ENCODE measurements at regions not wholly inside any gene's neighbourhood (a gene's known extent, or its start where the extent isn't known, plus 50 kb on each side); places are given as distances from the start of the nearest gene placed in this dataset.
A peak's percentile ranks its signal among the peaks of the same experiment; 100 is the strongest.

DNA sequence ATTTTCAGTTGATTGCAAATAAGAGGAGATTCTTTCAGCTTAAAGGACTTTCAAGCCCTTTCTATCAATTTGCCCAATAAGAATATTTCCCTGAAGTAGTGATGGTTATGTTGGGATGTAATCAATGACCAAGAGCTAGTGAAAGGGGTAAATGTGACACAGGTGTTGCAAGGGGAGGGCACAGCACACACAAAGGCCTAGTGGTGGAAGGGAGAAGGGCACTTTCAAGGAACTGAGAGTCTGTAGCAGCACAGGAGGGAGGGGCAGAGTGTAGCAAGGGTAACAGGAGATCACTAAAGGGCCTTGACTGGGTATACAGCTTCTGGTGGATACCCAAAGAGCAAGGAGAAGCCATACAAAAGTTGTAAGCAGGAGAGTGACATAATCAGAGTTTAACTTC, 217.8 kb upstream of the ARHGEF26 start:
- no peak overlapping the region for H3K27ac ChIP-seq (ENCODE audit: low read depth, low read length)
- H2AFZ ChIP-seq (ENCODE audit: low read depth, low read length, poor library complexity, severe bottlenecking), result no peak overlapping the region
- H3K79me2 ChIP-seq (ENCODE audit: insufficient read depth, low read length), result no peaks in the 10 kb centered on the region
- H3K27me3 ChIP-seq (ENCODE audit: insufficient read depth, low read length), result no peaks in the 10 kb centered on the region
- no peaks in the 10 kb centered on the region for H4K20me1 ChIP-seq (ENCODE audit: insufficient read depth)
- H3K36me3 ChIP-seq (ENCODE audit: control insufficient read depth in 1 of 2, insufficient read depth in 2 of 2, low read length in 2 of 2), result no peaks in the 10 kb centered on the region
- TF ChIP-seq EZH2 (IDR thresholded peaks at IDR 0.05) (no peak), CTCF (IDR thresholded peaks at IDR 0.05 in 2 of 3, conservative IDR thresholded peaks at IDR 0.05 in 1 of 3; ENCODE audit: borderline replicate concordance in 1 of 3, insufficient read depth in 1 of 3, low read depth in 2 of 3, low read length in 2 of 3) (peak in 2 of 3 experiments; percentile 56; a peak in 4 of 6 replicates)
- ATAC-seq (peak; percentile 97), DNase-seq (ENCODE audit: low read depth, low spot score) (no peak)
- POLR2A ChIA-PET, result no interaction called here
- H3K4me2 ChIP-seq (ENCODE audit: low read length), result no peak overlapping the region
- H3K9ac ChIP-seq (ENCODE audit: low read length), result no peak overlapping the region
- H3K9me3 ChIP-seq (ENCODE audit: control insufficient read depth in 1 of 2, insufficient read depth in 1 of 2, low read depth in 1 of 2, low read length in 2 of 2), result no peaks in the 10 kb centered on the region
- no peak overlapping the region for H3K4me3 ChIP-seq (replicated peaks in 1 of 2; ENCODE audit: low read depth in 1 of 2, low read length in 2 of 2)
- intact Hi-C loops (cut with micrococcal nuclease), result no loop called here
- CTCF ChIA-PET, result no interaction called here
- peaks cover 0 to 9% of the 10 kb centered on the region in 2 experiments; a peak in 2 of 4 replicates for H3K4me1 ChIP-seq (ENCODE audit: control insufficient read depth in 1 of 2, insufficient read depth in 2 of 2, low read length in 2 of 2)
- RAD21 ChIA-PET (ENCODE audit: low non-redundant PET in 1 of 2, low total read pairs in 2 of 2, uncharacterized antibody in 2 of 2, unreplicated experiment in 2 of 2), result no interaction called here
- BruUV-seq (replicated peaks), result no TSS peak
- H3K9me2 ChIP-seq (ENCODE audit: insufficient read depth), result no peaks in the 10 kb centered on the region

DNA sequence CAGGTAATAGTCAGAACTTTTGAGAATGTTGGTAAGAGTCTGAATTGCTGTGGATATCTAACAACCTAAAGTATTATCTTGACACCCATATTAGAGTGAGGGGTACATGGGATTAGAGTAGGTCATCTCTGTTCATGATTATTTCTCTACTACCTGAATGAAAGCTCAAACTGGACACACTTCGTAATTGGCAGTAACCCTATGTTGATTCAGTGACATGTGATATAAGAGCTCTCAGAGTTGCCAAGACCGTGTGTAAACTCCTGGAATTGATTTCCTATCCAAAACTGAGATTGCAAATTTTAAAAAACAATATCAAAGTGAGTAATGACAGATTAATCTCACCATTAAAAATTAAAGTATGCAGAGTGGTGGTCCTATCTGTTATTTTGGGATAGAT, 214.8 kb upstream of the ARHGEF26 start:
- POLR2A ChIA-PET, result no interaction called here
- ATAC-seq (no peak), DNase-seq (ENCODE audit: low read depth, low spot score) (no peak)
- intact Hi-C loops (cut with micrococcal nuclease), result no loop called here
- Histone ChIP-seq H3K79me2 (ENCODE audit: insufficient read depth, low read length) (no peaks in the 10 kb centered on the region), H3K9ac (ENCODE audit: low read length) (no peak overlapping the region), H4K20me1 (ENCODE audit: insufficient read depth) (no peaks in the 10 kb centered on the region), H3K9me3 (ENCODE audit: control insufficient read depth in 1 of 2, insufficient read depth in 1 of 2, low read depth in 1 of 2, low read length in 2 of 2) (no peaks in the 10 kb centered on the region), H3K4me1 (ENCODE audit: control insufficient read depth in 1 of 2, insufficient read depth in 2 of 2, low read length in 2 of 2) (peaks cover 0 to 8% of the 10 kb centered on the region in 2 experiments; a peak in 2 of 4 replicates), H3K4me3 (replicated peaks in 1 of 2; ENCODE audit: low read depth in 1 of 2, low read length in 2 of 2) (no peak overlapping the region), H3K9me2 (ENCODE audit: insufficient read depth) (no peaks in the 10 kb centered on the region), H3K27me3 (ENCODE audit: insufficient read depth, low read length) (no peaks in the 10 kb centered on the region), H3K36me3 (ENCODE audit: control insufficient read depth in 1 of 2, insufficient read depth in 2 of 2, low read length in 2 of 2) (no peaks in the 10 kb centered on the region), H3K27ac (ENCODE audit: low read depth, low read length) (no peak overlapping the region), H2AFZ (ENCODE audit: low read depth, low read length, poor library complexity, severe bottlenecking) (no peak overlapping the region), H3K4me2 (ENCODE audit: low read length) (no peak overlapping the region)
- BruUV-seq (replicated peaks), result no TSS peak
- RAD21 ChIA-PET (ENCODE audit: low non-redundant PET in 1 of 2, low total read pairs in 2 of 2, uncharacterized antibody in 2 of 2, unreplicated experiment in 2 of 2), result no interaction called here
- CTCF ChIA-PET, result no interaction called here
- TF ChIP-seq, protein P1, sequence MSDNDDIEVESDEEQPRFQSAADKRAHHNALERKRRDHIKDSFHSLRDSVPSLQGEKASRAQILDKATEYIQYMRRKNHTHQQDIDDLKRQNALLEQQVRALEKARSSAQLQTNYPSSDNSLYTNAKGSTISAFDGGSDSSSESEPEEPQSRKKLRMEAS (IDR thresholded peaks at IDR 0.05), result no peak
- no peak for TF ChIP-seq SIN3A (IDR thresholded peaks at IDR 0.05; ENCODE audit: low read depth)

Data from HCT116 (cell line).